Cerebellar nuclear complex (tissue), 1 donor: ENCODE measurements at regions not wholly inside any gene's neighbourhood (a gene's known extent, or its start where the extent isn't known, plus 50 kb on each side); places are given as distances from the start of the nearest gene placed in this dataset.

Source experiments
- DNase-seq, 2 experiments: peaks; one replicate each; lab custom pipeline; 2025; lab: John Stamatoyannopoulos, UW

DNA sequence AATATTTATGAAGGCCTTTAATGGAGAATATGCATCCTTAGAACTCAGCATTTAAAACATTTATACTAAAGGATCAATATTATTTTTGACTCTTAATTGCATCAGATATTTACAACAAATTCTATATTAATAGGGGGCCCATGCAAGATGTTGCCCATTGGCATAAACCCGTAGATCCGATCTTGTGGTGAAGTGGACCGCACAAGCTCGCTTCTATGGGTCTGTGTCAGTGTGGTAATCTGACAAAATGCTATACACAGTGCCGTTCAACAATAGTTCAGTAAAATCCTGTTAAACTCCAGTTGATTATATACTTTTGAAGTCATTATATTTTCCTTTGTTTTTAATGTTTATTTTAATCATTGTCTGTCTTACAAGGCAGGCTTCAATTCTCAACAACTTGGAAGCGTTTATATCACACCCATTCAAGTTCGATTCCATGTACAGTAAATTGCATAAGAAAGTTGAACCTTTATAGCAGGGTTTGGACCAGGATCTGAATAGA, 809.2 kb downstream of the USP25 start:
- no peak for DNase-seq

- DNase-seq: no peak
Observed at GRCh38 chr21:16540966-16541727, 811.4 kb downstream of the USP25 start.

DNA sequence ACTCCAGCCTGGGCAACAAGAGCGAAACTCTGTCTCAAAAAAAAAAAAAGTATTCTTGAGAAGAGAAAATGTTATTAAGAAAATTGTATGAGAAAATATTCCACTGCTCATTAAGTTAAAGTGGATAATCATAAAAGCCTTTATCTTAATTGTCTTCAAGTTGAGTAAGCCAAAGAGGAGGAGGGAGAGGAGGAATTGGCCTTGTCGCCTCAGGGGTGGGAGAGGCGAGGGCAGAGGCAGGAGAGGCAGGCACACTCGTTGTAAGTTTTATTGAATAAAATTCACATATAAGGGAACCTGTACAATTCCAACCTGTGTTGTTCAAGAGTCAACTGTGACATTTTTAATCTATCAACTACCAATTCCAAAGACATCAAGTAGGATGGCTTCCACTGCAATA, 820.3 kb downstream of the USP25 start:
- no peak for DNase-seq

GRCh38 chr21:16550917-16551741, 821.3 kb downstream of the USP25 start:
- no peak for DNase-seq

GRCh38 chr21:16552880-16553279, 823.1 kb downstream of the USP25 start:
- DNase-seq: no peak

GRCh38 chr21:16554503-16554902, 824.7 kb downstream of the USP25 start:
- DNase-seq: no peak

DNA sequence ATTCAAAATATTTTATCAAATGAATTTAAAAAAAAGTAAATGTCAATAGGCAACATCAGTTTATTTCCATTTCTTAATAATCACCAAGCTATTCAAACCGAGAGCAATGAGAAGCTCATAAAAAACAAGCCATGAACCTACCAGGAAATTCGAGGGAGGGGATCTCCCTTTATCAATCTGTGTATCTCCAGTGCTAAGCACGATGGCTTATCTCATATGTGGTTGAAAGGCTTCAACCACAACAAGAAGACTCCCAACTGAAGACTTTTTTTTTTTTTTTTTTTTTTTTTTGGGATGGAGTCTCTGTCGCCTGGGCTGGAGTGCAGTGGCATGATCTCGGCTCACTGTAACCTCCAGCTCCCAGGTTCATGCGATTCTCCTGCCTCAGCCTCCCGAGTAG, 833.3 kb downstream of the USP25 start:
- DNase-seq: no peak

GRCh38 chr21:16563795-16564194, 834.0 kb downstream of the USP25 start:
- no peak for DNase-seq

- DNase-seq: no peak
Observed at GRCh38 chr21:16568244-16568643, 838.5 kb downstream of the USP25 start.

- no peak for DNase-seq
Observed at GRCh38 chr21:16568661-16569060, 838.9 kb downstream of the USP25 start.

GRCh38 chr21:16569679-16570078, 839.9 kb downstream of the USP25 start:
- no peak for DNase-seq

GRCh38 chr21:16570171-16570570, 840.4 kb downstream of the USP25 start:
- DNase-seq: no peak

DNA sequence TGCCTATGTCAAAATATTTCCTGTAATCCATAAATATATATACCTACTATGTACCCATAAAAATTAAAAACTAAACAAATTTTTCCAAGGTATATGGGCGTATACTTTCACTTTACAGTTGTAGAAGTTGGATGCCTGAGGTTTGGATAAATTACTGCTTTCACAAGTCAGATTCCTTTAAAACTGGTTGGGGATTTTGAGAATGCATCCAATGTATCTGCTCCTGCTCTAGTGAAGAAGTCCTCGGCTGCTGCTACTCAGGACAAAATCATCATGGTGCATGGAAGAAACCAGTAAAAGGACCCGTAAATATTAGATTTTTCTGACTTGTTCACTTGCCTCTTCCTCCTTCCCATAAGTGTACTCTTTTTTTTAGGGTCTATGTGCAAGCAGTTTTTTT, 841.1 kb downstream of the USP25 start:
- no peak for DNase-seq

GRCh38 chr21:16571594-16571993, 841.8 kb downstream of the USP25 start:
- DNase-seq: no peak

- no peak for DNase-seq
Observed at GRCh38 chr21:16572032-16572431, 842.2 kb downstream of the USP25 start.

DNA sequence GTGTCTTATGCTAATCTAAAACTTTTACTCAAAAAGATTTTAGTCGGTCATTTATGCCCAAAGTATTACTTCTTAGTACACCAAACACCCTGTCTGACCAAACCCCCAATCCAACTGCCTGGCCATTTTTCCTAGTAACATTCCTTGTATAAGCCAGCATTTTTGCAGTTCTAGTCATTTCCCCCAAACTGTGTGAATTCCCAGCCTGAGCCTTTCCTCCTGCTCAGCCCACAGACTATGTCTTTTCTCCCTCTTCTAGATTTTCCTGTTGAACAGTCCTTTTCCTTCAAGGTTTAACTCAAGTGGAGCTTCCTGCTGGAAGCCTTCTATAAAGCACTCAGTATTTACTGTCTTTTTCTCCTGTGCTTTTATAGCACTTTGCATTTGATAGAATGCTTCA, 843.8 kb downstream of the USP25 start:
- no peak for DNase-seq

DNA sequence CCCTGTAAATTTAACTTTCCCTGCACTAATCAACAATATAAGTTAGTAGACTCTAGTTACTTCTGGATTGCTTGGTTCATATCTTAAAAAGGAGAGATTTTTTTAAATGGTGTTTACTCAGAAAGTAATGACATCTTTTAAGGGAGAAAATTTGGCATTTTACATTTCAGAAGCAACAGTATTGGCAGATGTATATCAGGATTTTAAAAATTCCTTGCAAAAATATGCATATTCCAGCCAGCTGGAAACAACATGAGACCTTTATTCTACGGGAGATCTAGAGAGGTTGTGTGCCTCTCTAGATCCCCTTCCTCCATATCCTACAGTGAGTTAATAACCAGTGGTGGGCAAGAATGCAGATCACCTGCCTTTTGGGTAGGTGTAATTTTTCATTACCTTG, 848.2 kb downstream of the USP25 start:
- no peak for DNase-seq

GRCh38 chr21:16578912-16579311, 849.1 kb downstream of the USP25 start:
- DNase-seq: no peak

GRCh38 chr21:16579538-16579937, 849.8 kb downstream of the USP25 start:
- no peak for DNase-seq

DNA sequence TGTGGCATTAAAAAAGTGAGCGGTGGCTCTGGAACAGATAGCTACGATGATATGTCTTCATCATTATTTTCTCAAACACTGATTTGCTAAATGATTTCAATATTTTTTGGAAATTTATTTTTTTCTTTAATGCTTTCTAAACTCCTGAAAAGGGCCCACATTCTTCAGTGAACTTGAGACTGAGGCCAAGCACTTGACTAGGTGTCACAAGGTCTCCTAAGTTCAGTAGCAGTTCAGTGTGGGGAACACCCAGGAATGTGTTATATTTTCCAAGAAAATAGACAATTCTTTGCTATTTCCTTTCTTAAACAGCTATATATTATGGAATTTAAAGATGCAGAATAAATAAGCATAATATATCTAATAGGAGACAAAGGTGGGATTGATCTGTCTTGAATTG, 850.9 kb downstream of the USP25 start:
- DNase-seq: no peak

GRCh38 chr21:16583556-16583955, 853.8 kb downstream of the USP25 start:
- no peak for DNase-seq

DNA sequence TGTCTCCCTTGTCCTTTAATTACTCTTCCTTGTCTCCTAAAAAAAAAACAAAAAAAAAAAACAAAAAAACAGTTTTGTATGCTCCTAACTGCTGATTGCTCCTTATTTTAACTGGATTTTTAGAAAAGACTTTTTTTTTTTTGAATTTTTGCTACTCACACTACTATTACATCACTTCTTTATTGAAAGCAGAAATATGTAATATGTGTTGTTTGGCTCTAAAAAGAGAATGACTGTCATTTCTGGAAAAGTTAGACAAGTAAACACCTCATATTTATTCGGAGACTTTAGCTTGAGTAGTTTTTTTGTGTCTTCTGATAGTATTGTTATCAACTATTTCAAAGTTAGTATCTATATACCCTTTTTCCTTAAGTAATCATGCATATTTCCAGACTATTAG, 855.0 kb downstream of the USP25 start:
- DNase-seq: no peak

- DNase-seq: no peak
Observed at GRCh38 chr21:16585896-16586295, 856.1 kb downstream of the USP25 start.
